ENCODE measurements at regions not wholly inside any gene's neighbourhood (a gene's known extent, or its start where the extent isn't known, plus 50 kb on each side); places are given as distances from the start of the nearest gene placed in this dataset.
"Not testable (repeated sequence)": the region's sequence is repeated elsewhere in the genome, so short reads cannot be mapped to it uniquely, and the experiment has no call there.

- H4K91ac ChIP-seq (ENCODE audit: low read depth, low read length); H3K4me3 ChIP-seq (ENCODE audit: low read depth, low read length); H3K23ac ChIP-seq (ENCODE audit: low read length); H3K27ac ChIP-seq (ENCODE audit: low read depth, low read length); H3K27me3 ChIP-seq (ENCODE audit: insufficient read depth, low read length); H3K9me3 ChIP-seq (ENCODE audit: insufficient read depth, low read depth, low read length); H3K14ac ChIP-seq (ENCODE audit: low read length); H3K18ac ChIP-seq (ENCODE audit: low read length); H3K79me1 ChIP-seq (ENCODE audit: low read length); H4K12ac ChIP-seq (ENCODE audit: low read depth, low read length); H2BK12ac ChIP-seq (ENCODE audit: low read length); H3K79me2 ChIP-seq (ENCODE audit: control insufficient read depth, insufficient read depth, low read length, poor library complexity); H4K8ac ChIP-seq (ENCODE audit: low read depth, low read length); H3K4me1 ChIP-seq (ENCODE audit: control insufficient read depth in 1 of 2, insufficient read depth in 2 of 2, low read length in 2 of 2); H2AK5ac ChIP-seq (ENCODE audit: low read length); H3K4ac ChIP-seq (ENCODE audit: low read depth, low read length); H2BK5ac ChIP-seq (ENCODE audit: low read depth, low read length, poor library complexity); H3K36me3 ChIP-seq (ENCODE audit: control insufficient read depth in 1 of 2, insufficient read depth in 2 of 2, low read length in 2 of 2); H2AFZ ChIP-seq (ENCODE audit: insufficient read depth, low read length, poor library complexity); DNase-seq; H2BK120ac ChIP-seq (ENCODE audit: insufficient read depth, low read length, poor library complexity); H3K4me2 ChIP-seq (ENCODE audit: low read length); H3K9ac ChIP-seq (ENCODE audit: low read length): not testable (repeated sequence)
- WGBS (ENCODE audit: extremely low coverage, insufficient coverage, insufficient read length), result no CpG with 5 or more reads among the region's 1 CpG
Observed at GRCh38 chrX:128954697-128955096, 568.6 kb downstream of the SMARCA1 start.

GRCh38 chrX:128931071-128931470, 592.2 kb downstream of the SMARCA1 start:
- no peak overlapping the region for H3K4me3 ChIP-seq (ENCODE audit: low read depth, low read length)
- H2BK12ac ChIP-seq (ENCODE audit: low read length), result no peak overlapping the region
- H4K91ac ChIP-seq (ENCODE audit: low read depth, low read length), result no peak overlapping the region
- no peak overlapping the region for H3K4ac ChIP-seq (ENCODE audit: low read depth, low read length)
- no peak overlapping the region for H2BK120ac ChIP-seq (ENCODE audit: insufficient read depth, low read length, poor library complexity)
- H3K36me3 ChIP-seq (ENCODE audit: control insufficient read depth in 1 of 2, insufficient read depth in 2 of 2, low read length in 2 of 2), result no peaks in the 10 kb centered on the region
- H3K4me1 ChIP-seq (ENCODE audit: control insufficient read depth in 1 of 2, insufficient read depth in 2 of 2, low read length in 2 of 2), result no peaks in the 10 kb centered on the region
- no peak overlapping the region for H3K18ac ChIP-seq (ENCODE audit: low read length)
- no peaks in the 10 kb centered on the region for H3K79me2 ChIP-seq (ENCODE audit: control insufficient read depth, insufficient read depth, low read length, poor library complexity)
- H3K9me3 ChIP-seq (ENCODE audit: insufficient read depth, low read depth, low read length), result no peaks in the 10 kb centered on the region
- no peaks in the 10 kb centered on the region for H3K27me3 ChIP-seq (ENCODE audit: insufficient read depth, low read length)
- no peak overlapping the region for H2AK5ac ChIP-seq (ENCODE audit: low read length)
- H3K9ac ChIP-seq (ENCODE audit: low read length), result no peak overlapping the region
- no peak overlapping the region for H3K14ac ChIP-seq (ENCODE audit: low read length)
- no peak overlapping the region for H4K12ac ChIP-seq (ENCODE audit: low read depth, low read length)
- no peak overlapping the region for H3K23ac ChIP-seq (ENCODE audit: low read length)
- no peak overlapping the region for H3K27ac ChIP-seq (ENCODE audit: low read depth, low read length)
- H2AFZ ChIP-seq (ENCODE audit: insufficient read depth, low read length, poor library complexity), result no peak overlapping the region
- no peak overlapping the region for H2BK5ac ChIP-seq (ENCODE audit: low read depth, low read length, poor library complexity)
- H3K79me1 ChIP-seq (ENCODE audit: low read length), result no peaks in the 10 kb centered on the region
- DNase-seq, result no peak
- WGBS (ENCODE audit: extremely low coverage, insufficient coverage, insufficient read length), result no CpG with 5 or more reads among the region's 1 CpG
- no peak overlapping the region for H4K8ac ChIP-seq (ENCODE audit: low read depth, low read length)
- H3K4me2 ChIP-seq (ENCODE audit: low read length), result no peak overlapping the region

- H2BK12ac ChIP-seq (ENCODE audit: low read length), result no peak overlapping the region
- H4K91ac ChIP-seq (ENCODE audit: low read depth, low read length), result no peak overlapping the region
- H3K9me3 ChIP-seq (ENCODE audit: insufficient read depth, low read depth, low read length), result no peaks in the 10 kb centered on the region
- H3K27me3 ChIP-seq (ENCODE audit: insufficient read depth, low read length), result no peaks in the 10 kb centered on the region
- H2AK5ac ChIP-seq (ENCODE audit: low read length), result no peak overlapping the region
- H3K9ac ChIP-seq (ENCODE audit: low read length), result no peak overlapping the region
- no CpG with 5 or more reads among the region's 4 CpGs for WGBS (ENCODE audit: extremely low coverage, insufficient coverage, insufficient read length)
- no peak overlapping the region for H3K4me2 ChIP-seq (ENCODE audit: low read length)
- no peak overlapping the region for H3K4me3 ChIP-seq (ENCODE audit: low read depth, low read length)
- no peak overlapping the region for H3K14ac ChIP-seq (ENCODE audit: low read length)
- no peak overlapping the region for H2BK5ac ChIP-seq (ENCODE audit: low read depth, low read length, poor library complexity)
- no peaks in the 10 kb centered on the region for H3K79me2 ChIP-seq (ENCODE audit: control insufficient read depth, insufficient read depth, low read length, poor library complexity)
- no peak overlapping the region for H2AFZ ChIP-seq (ENCODE audit: insufficient read depth, low read length, poor library complexity)
- H2BK120ac ChIP-seq (ENCODE audit: insufficient read depth, low read length, poor library complexity), result no peak overlapping the region
- DNase-seq, result no peak
- H4K12ac ChIP-seq (ENCODE audit: low read depth, low read length), result no peak overlapping the region
- H3K79me1 ChIP-seq (ENCODE audit: low read length), result no peaks in the 10 kb centered on the region
- H3K4me1 ChIP-seq (ENCODE audit: control insufficient read depth in 1 of 2, insufficient read depth in 2 of 2, low read length in 2 of 2), result no peaks in the 10 kb centered on the region
- no peak overlapping the region for H3K18ac ChIP-seq (ENCODE audit: low read length)
- H4K8ac ChIP-seq (ENCODE audit: low read depth, low read length), result no peak overlapping the region
- no peak overlapping the region for H3K27ac ChIP-seq (ENCODE audit: low read depth, low read length)
- no peak overlapping the region for H3K4ac ChIP-seq (ENCODE audit: low read depth, low read length)
- H3K36me3 ChIP-seq (ENCODE audit: control insufficient read depth in 1 of 2, insufficient read depth in 2 of 2, low read length in 2 of 2), result no peaks in the 10 kb centered on the region
- H3K23ac ChIP-seq (ENCODE audit: low read length), result no peak overlapping the region
Observed at GRCh38 chrX:128929271-128930057, 593.8 kb downstream of the SMARCA1 start.

GRCh38 chrX:128928636-128929035, 594.7 kb downstream of the SMARCA1 start:
- WGBS (ENCODE audit: extremely low coverage, insufficient coverage, insufficient read length), result no CpG with 5 or more reads among the region's 3 CpGs
- H3K79me2 ChIP-seq (ENCODE audit: control insufficient read depth, insufficient read depth, low read length, poor library complexity), result no peaks in the 10 kb centered on the region
- no peak overlapping the region for H4K91ac ChIP-seq (ENCODE audit: low read depth, low read length)
- no peak overlapping the region for H3K4ac ChIP-seq (ENCODE audit: low read depth, low read length)
- H3K79me1 ChIP-seq (ENCODE audit: low read length), result no peaks in the 10 kb centered on the region
- no peaks in the 10 kb centered on the region for H3K36me3 ChIP-seq (ENCODE audit: control insufficient read depth in 1 of 2, insufficient read depth in 2 of 2, low read length in 2 of 2)
- H2BK120ac ChIP-seq (ENCODE audit: insufficient read depth, low read length, poor library complexity), result no peak overlapping the region
- H3K27me3 ChIP-seq (ENCODE audit: insufficient read depth, low read length), result no peaks in the 10 kb centered on the region
- H4K8ac ChIP-seq (ENCODE audit: low read depth, low read length), result no peak overlapping the region
- no peak overlapping the region for H3K9ac ChIP-seq (ENCODE audit: low read length)
- H3K18ac ChIP-seq (ENCODE audit: low read length), result no peak overlapping the region
- no peak overlapping the region for H4K12ac ChIP-seq (ENCODE audit: low read depth, low read length)
- no peak overlapping the region for H3K4me3 ChIP-seq (ENCODE audit: low read depth, low read length)
- H2BK5ac ChIP-seq (ENCODE audit: low read depth, low read length, poor library complexity), result no peak overlapping the region
- H2BK12ac ChIP-seq (ENCODE audit: low read length), result no peak overlapping the region
- no peak overlapping the region for H3K23ac ChIP-seq (ENCODE audit: low read length)
- H3K4me1 ChIP-seq (ENCODE audit: control insufficient read depth in 1 of 2, insufficient read depth in 2 of 2, low read length in 2 of 2), result no peaks in the 10 kb centered on the region
- DNase-seq, result no peak
- H3K27ac ChIP-seq (ENCODE audit: low read depth, low read length), result no peak overlapping the region
- no peak overlapping the region for H2AK5ac ChIP-seq (ENCODE audit: low read length)
- H2AFZ ChIP-seq (ENCODE audit: insufficient read depth, low read length, poor library complexity), result no peak overlapping the region
- H3K4me2 ChIP-seq (ENCODE audit: low read length), result no peak overlapping the region
- H3K9me3 ChIP-seq (ENCODE audit: insufficient read depth, low read depth, low read length), result no peaks in the 10 kb centered on the region
- H3K14ac ChIP-seq (ENCODE audit: low read length), result no peak overlapping the region
